WTC11 (cell line): ENCODE measurements at regions not wholly inside any gene's neighbourhood (a gene's known extent, or its start where the extent isn't known, plus 50 kb on each side); places are given as distances from the start of the nearest gene placed in this dataset.

ENCODE experiments used
- ATAC-seq: fragments of 200-7000 bp; cut with Tn5 transposase; 2 replicates; pipeline ENCODE4 v1.10.0; 2021; ENCODE audit warnings: mild to moderate bottlenecking, moderate library complexity
- CTCF ChIA-PET: fragments of 300-600 bp; sonication (Branson Sonifier 250); formaldehyde crosslinking; loops from one replicate; lab custom pipeline; 2021; ENCODE audit warnings: antibody characterized with exemption; lab: Charles Lee
- POLR2A ChIA-PET: fragments of 350-600 bp; sonication (Branson Sonifier 250); formaldehyde crosslinking; loops from one replicate; lab custom pipeline; 2021; ENCODE audit warnings: antibody characterized with exemption; lab: Charles Lee
- DNase-seq: peaks from one replicate; pipeline ENCODE4 v3.0.0; 2021; ENCODE audit warnings: low spot score
- H3K27ac Mint-ChIP-seq: 2 replicates; pipeline ENCODE4 v1.8.0; 2021; ENCODE audit warnings: mixed read lengths
- H3K27me3 Mint-ChIP-seq: 2 replicates; pipeline ENCODE4 v1.8.0; 2021; ENCODE audit warnings: low read depth, mild to moderate bottlenecking, moderate library complexity, mixed read lengths
- H3K36me3 Mint-ChIP-seq: 2 replicates; pipeline ENCODE4 v1.8.0; 2021; ENCODE audit warnings: mixed read lengths
- H3K4me1 Mint-ChIP-seq: 2 replicates; pipeline ENCODE4 v1.8.0; 2022; ENCODE audit warnings: mixed read lengths
- H3K4me3 Mint-ChIP-seq: 2 replicates; pipeline ENCODE4 v1.8.0; 2021; ENCODE audit warnings: mild to moderate bottlenecking, moderate library complexity, mixed read lengths
- H3K9me3 Mint-ChIP-seq: 2 replicates; pipeline ENCODE4 v1.8.0; 2021; ENCODE audit warnings: mixed read lengths
- AR ChIP-seq: fragments of 250-450 bp; sonication (Bioruptor Pico); IDR thresholded peaks from 2 replicates; pipeline ENCODE4 v1.9.0; 2021; ENCODE audit warnings: mild to moderate bottlenecking
- CDX4 ChIP-seq: fragments of 250-450 bp; sonication (Bioruptor Pico); IDR thresholded peaks from 2 replicates; pipeline ENCODE4 v1.9.0; 2021; ENCODE audit warnings: moderate library complexity, mild to moderate bottlenecking, inconsistent platforms, borderline replicate concordance
- CREB1 ChIP-seq: sonication (generic); formaldehyde crosslinking; IDR thresholded peaks from 2 replicates; pipeline ENCODE4 v1.8.0; 2023; ENCODE audit warnings: mild to moderate bottlenecking, missing genetic modification reagents
- CTCF ChIP-seq: fragments of 200-600 bp; IDR thresholded peaks from 2 replicates; pipeline ENCODE4 v1.8.0; 2022; ENCODE audit warnings: antibody characterized with exemption
- EMX1 ChIP-seq: fragments of 250-450 bp; sonication (Bioruptor Pico); IDR thresholded peaks from 2 replicates; pipeline ENCODE4 v1.8.0; 2021; ENCODE audit warnings: mild to moderate bottlenecking
- ERG ChIP-seq: fragments of 250-450 bp; sonication (Bioruptor Pico); IDR thresholded peaks from 2 replicates; pipeline ENCODE4 v1.8.0; 2021; ENCODE audit warnings: mild to moderate bottlenecking
- ETV6 ChIP-seq: sonication (generic); formaldehyde crosslinking; IDR thresholded peaks from 2 replicates; pipeline ENCODE4 v1.8.1; 2022; ENCODE audit warnings: mild to moderate bottlenecking, missing genetic modification reagents
- HMGA2 ChIP-seq: fragments of 250-450 bp; sonication (Bioruptor Pico); IDR thresholded peaks from 2 replicates; pipeline ENCODE4 v1.4.0; 2021; ENCODE audit warnings: mild to moderate bottlenecking, moderate library complexity
- JAZF1 ChIP-seq: fragments of 250-450 bp; sonication (Bioruptor Pico); IDR thresholded peaks from 2 replicates; pipeline ENCODE4 v1.9.0; 2021; ENCODE audit warnings: moderate library complexity, mild to moderate bottlenecking, inconsistent platforms
- NFYB ChIP-seq: sonication (generic); formaldehyde crosslinking; conservative IDR thresholded peaks from 2 replicates; pipeline ENCODE4 v1.8.0; 2022; ENCODE audit warnings: low read depth, missing genetic modification reagents
- NR2C2 ChIP-seq: sonication (generic); formaldehyde crosslinking; IDR thresholded peaks from 2 replicates; pipeline ENCODE4 v1.8.0; 2022; ENCODE audit warnings: mild to moderate bottlenecking, missing genetic modification reagents
- NR3C1 ChIP-seq: sonication (generic); formaldehyde crosslinking; conservative IDR thresholded peaks from 2 replicates; pipeline ENCODE4 v1.8.1; 2023; ENCODE audit warnings: low read depth, mild to moderate bottlenecking, missing genetic modification reagents
- PRDM15 ChIP-seq: sonication (generic); formaldehyde crosslinking; IDR thresholded peaks from 2 replicates; pipeline ENCODE4 v1.8.0; 2022; ENCODE audit warnings: missing genetic modification reagents
- SMAD4 ChIP-seq: sonication (generic); formaldehyde crosslinking; IDR thresholded peaks from 2 replicates; pipeline ENCODE4 v1.8.0; 2022; ENCODE audit warnings: mild to moderate bottlenecking, missing genetic modification reagents
- SOX15 ChIP-seq: fragments of 250-450 bp; sonication (Bioruptor Pico); IDR thresholded peaks from 2 replicates; pipeline ENCODE4 v1.9.0; 2021; ENCODE audit warnings: mild to moderate bottlenecking
- SP1 ChIP-seq: sonication (generic); formaldehyde crosslinking; conservative IDR thresholded peaks from 2 replicates; pipeline ENCODE4 v1.8.1; 2022; ENCODE audit warnings: missing genetic modification reagents
- ZBTB21 ChIP-seq: sonication (generic); formaldehyde crosslinking; IDR thresholded peaks from 2 replicates; pipeline ENCODE4 v1.8.1; 2023; ENCODE audit warnings: mild to moderate bottlenecking, missing genetic modification reagents, borderline replicate concordance
- ZNF423 ChIP-seq: fragments of 250-450 bp; sonication (Bioruptor Pico); IDR thresholded peaks from 2 replicates; pipeline ENCODE4 v2.1.2; 2022; ENCODE audit warnings: mild to moderate bottlenecking, moderate library complexity
- ZNF532 ChIP-seq: fragments of 250-450 bp; sonication (Bioruptor Pico); IDR thresholded peaks from 2 replicates; pipeline ENCODE4 v1.9.0; 2021; ENCODE audit warnings: mild to moderate bottlenecking, borderline replicate concordance

GRCh38 chrX:38999967-39000745 lies 198.9 kb downstream of the MID1IP1 start (continued):
- TF ChIP-seq NFYB (CRISPR knock-in tag) (no peak), SMAD4 (CRISPR knock-in tag) (no peak), ZNF423 (CRISPR knock-in tag) (no peak), SP1 (no peak), ERG (CRISPR knock-in tag) (no peak), ZBTB21 (no peak), NR2C2 (CRISPR knock-in tag) (no peak), CDX4 (CRISPR knock-in tag) (no peak)
- TF ChIP-seq, all 79 proteins: peak for 0

GRCh38 chrX:39000802-39001201 lies 199.5 kb downstream of the MID1IP1 start:
- Mint-ChIP-seq H3K9me3 (no peaks in the 10 kb centered on the region), H3K27me3 (no peaks in the 10 kb centered on the region), H3K27ac (no peak overlapping the region), H3K36me3 (no peaks in the 10 kb centered on the region), H3K4me1 (no peaks in the 10 kb centered on the region), H3K4me3 (no peak overlapping the region)
- no peak for DNase-seq
- POLR2A ChIA-PET, result no interaction called here
- TF ChIP-seq PRDM15 (CRISPR knock-in tag), result no peak
- no peak for TF ChIP-seq HMGA2 (CRISPR knock-in tag)
- no peak for TF ChIP-seq ETV6 (CRISPR knock-in tag)
- TF ChIP-seq SOX15 (CRISPR knock-in tag), result no peak
- no peak for ATAC-seq
- CTCF ChIA-PET, result interaction anchor here (1.2 kb wide), 1 partner anchor 133 kb away, joined by 3 read pairs; no protein-coding TSS in a partner anchor

GRCh38 chrX:39002466-39002865 lies 201.2 kb downstream of the MID1IP1 start:
- ChIA-PET POLR2A (no interaction called here), CTCF (no interaction called here)
- Mint-ChIP-seq H3K4me1 (no peaks in the 10 kb centered on the region), H3K27me3 (no peaks in the 10 kb centered on the region), H3K9me3 (no peaks in the 10 kb centered on the region), H3K4me3 (no peak overlapping the region), H3K27ac (no peak overlapping the region), H3K36me3 (no peaks in the 10 kb centered on the region)
- ATAC-seq (no peak), DNase-seq (no peak)
- TF ChIP-seq NR3C1 (CRISPR knock-in tag) (no peak), AR (CRISPR knock-in tag) (no peak), CREB1 (CRISPR knock-in tag) (no peak), JAZF1 (CRISPR knock-in tag) (no peak), ZNF532 (CRISPR knock-in tag) (no peak), CTCF (no peak), EMX1 (CRISPR knock-in tag) (no peak)
